Frontal cortex (tissue), 3 donors: ENCODE measurements at regions not wholly inside any gene's neighbourhood (a gene's known extent, or its start where the extent isn't known, plus 50 kb on each side); places are given as distances from the start of the nearest gene placed in this dataset.
"Not testable (repeated sequence)": the region's sequence is repeated elsewhere in the genome, so short reads cannot be mapped to it uniquely, and the experiment has no call there.

Experiments
- DNase-seq, 2 donors: peaks; one replicate each; pipeline ENCODE4 v3.0.0; 2012; ENCODE audit warnings: low spot score in 2 of 2
- FAIRE-seq: peaks from 2 replicates; lab custom pipeline; 2012; peaks lifted over from hg19 to GRCh38; lab: Jason Lieb, UNC
- donor health status: control.
- donor health status: control.
- donor health status: control.

- no peak for FAIRE-seq
- DNase-seq, result no peak
Observed at GRCh38 chr7:65453341-65454030, 79.8 kb downstream of the ZNF92 start.

GRCh38 chr7:65454469-65454868 lies 80.8 kb downstream of the ZNF92 start:
- DNase-seq (no peak), FAIRE-seq (no peak)

GRCh38 chr7:65455050-65455449 lies 81.4 kb downstream of the ZNF92 start:
- not testable (repeated sequence) for FAIRE-seq

GRCh38 chr7:65457705-65458104 lies 84.0 kb downstream of the ZNF92 start:
- FAIRE-seq, result no peak
- DNase-seq, result no peak

More at GRCh38 chr7:65455050-65455449, 81.4 kb downstream of the ZNF92 start:
- DNase-seq, result not testable (repeated sequence)

- DNase-seq (no peak), FAIRE-seq (no peak)
Observed at GRCh38 chr7:65459438-65459837, 85.8 kb downstream of the ZNF92 start.

GRCh38 chr7:65462148-65462716 lies 88.6 kb downstream of the ZNF92 start:
- DNase-seq, result no peak
- no peak for FAIRE-seq

GRCh38 chr7:65463184-65463583 lies 89.5 kb downstream of the ZNF92 start:
- FAIRE-seq (no peak), DNase-seq (no peak)

GRCh38 chr7:65469919-65470558 lies 96.4 kb downstream of the ZNF92 start:
- not testable (repeated sequence) for DNase-seq, FAIRE-seq

GRCh38 chr7:65471587-65471986 lies 97.9 kb downstream of the ZNF92 start:
- DNase-seq (no peak), FAIRE-seq (no peak)

- FAIRE-seq (no peak), DNase-seq (no peak)
Observed at GRCh38 chr7:65475040-65475726, 101.5 kb downstream of the ZNF92 start.

GRCh38 chr7:65475734-65476319 lies 102.2 kb downstream of the ZNF92 start:
- no peak for FAIRE-seq
- no peak for DNase-seq

GRCh38 chr7:65477326-65477725 lies 103.7 kb downstream of the ZNF92 start:
- FAIRE-seq, result no peak
- DNase-seq, result no peak

GRCh38 chr7:65489260-65489767 lies 115.7 kb downstream of the ZNF92 start:
- FAIRE-seq (no peak), DNase-seq (no peak)

GRCh38 chr7:65496697-65497096 lies 123.0 kb downstream of the ZNF92 start:
- not testable (repeated sequence) for DNase-seq, FAIRE-seq

GRCh38 chr7:65503434-65504152 lies 129.9 kb downstream of the ZNF92 start:
- DNase-seq, result no peak
- no peak for FAIRE-seq

- DNase-seq, FAIRE-seq: not testable (repeated sequence)
Observed at GRCh38 chr7:65504504-65505319, 131.1 kb downstream of the ZNF92 start.

GRCh38 chr7:65505320-65505633 lies 131.6 kb downstream of the ZNF92 start:
- peak; percentile 53 for FAIRE-seq
- DNase-seq, result not testable (repeated sequence)

- not testable (repeated sequence) for FAIRE-seq, DNase-seq
Observed at GRCh38 chr7:65508581-65509367, 135.1 kb downstream of the ZNF92 start.
